ENCODE measurements at regions not wholly inside any gene's neighbourhood (a gene's known extent, or its start where the extent isn't known, plus 50 kb on each side); places are given as distances from the start of the nearest gene placed in this dataset.

GRCh38 chr11:119852741-119853140 lies 123.7 kb upstream of the NECTIN1 start:
- TF ChIP-seq EZH2 (IDR thresholded peaks at IDR 0.05; ENCODE audit: insufficient read depth, poor library complexity, severe bottlenecking) (no peak), EZH2phosphoT487 (IDR thresholded peaks at IDR 0.05; ENCODE audit: insufficient read depth, low read depth) (no peak)

Data from GM23248 (cell line).